Mesodermal cell (in vitro differentiated cells): ENCODE measurements at regions not wholly inside any gene's neighbourhood (a gene's known extent, or its start where the extent isn't known, plus 50 kb on each side); places are given as distances from the start of the nearest gene placed in this dataset.
A peak's percentile ranks its signal among the peaks of the same experiment; 100 is the strongest.

Experiments used
- H3K27ac ChIP-seq: 2 replicates; pipeline ENCODE4 v1.7.0; 2013; ENCODE audit warnings: mild to moderate bottlenecking, low read depth, low read length, moderate library complexity; ENCODE audit not compliant: severe bottlenecking
- H3K36me3 ChIP-seq: 2 replicates; pipeline ENCODE4 v1.7.1; 2013; ENCODE audit warnings: mild to moderate bottlenecking, low read length, moderate library complexity; ENCODE audit not compliant: control insufficient read depth, insufficient read depth
- H3K4me1 ChIP-seq: one replicate; pipeline ENCODE4 v1.7.1; 2013; ENCODE audit warnings: mild to moderate bottlenecking, low read length; ENCODE audit not compliant: insufficient read depth, control insufficient read depth, poor library complexity, severe bottlenecking
- H3K4me3 ChIP-seq: 2 replicates; pipeline ENCODE4 v1.7.0; 2013; ENCODE audit warnings: low read length, control low read depth, mild to moderate bottlenecking; ENCODE audit not compliant: insufficient read depth, poor library complexity, severe bottlenecking; ENCODE audit errors: extremely low read depth
- H3K9me3 ChIP-seq: 2 replicates; pipeline ENCODE4 v1.7.1; 2013; ENCODE audit warnings: mild to moderate bottlenecking, low read length, moderate library complexity; ENCODE audit not compliant: control insufficient read depth
- whole genome bisulfite sequencing, 2 experiments: methylation state at CpG; one replicate each; pipeline ENCODE4 v1.1.5; 2013; ENCODE audit warnings: missing lambda C conversion rate in 2 of 2; ENCODE audit not compliant: insufficient coverage in 2 of 2; 5-methylcytosine and 5-hydroxymethylcytosine counted together

DNA sequence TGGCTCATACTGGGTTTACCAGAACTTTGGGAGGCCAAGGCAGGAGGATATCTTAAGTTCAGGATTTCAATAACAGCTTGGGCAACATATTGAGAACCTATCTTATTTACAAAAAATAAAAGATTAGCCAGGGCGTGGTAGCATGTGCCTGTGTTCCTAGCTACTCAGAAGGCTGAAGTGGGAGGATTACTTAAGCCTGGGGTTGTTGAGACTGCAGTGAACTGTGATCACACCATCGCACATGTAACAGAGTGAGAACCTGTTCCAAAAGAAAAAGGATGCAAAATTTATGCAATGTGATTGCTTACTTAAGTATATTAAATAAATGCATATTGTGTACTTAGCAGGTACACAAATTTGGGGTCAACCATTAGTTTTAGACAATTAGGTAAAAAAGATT, 768.9 kb upstream of the CDH7 start:
- Histone ChIP-seq H3K27ac (no peak overlapping the region), H3K4me3 (no peak overlapping the region), H3K36me3 (no peaks in the 10 kb centered on the region), H3K9me3 (no peaks in the 10 kb centered on the region), H3K4me1 (no peaks in the 10 kb centered on the region)
- WGBS, 2 experiments, result 83% methylated on average over 1 of the region's 2 CpGs; no CpG with 5 or more reads in 1 of the 2 experiments

DNA sequence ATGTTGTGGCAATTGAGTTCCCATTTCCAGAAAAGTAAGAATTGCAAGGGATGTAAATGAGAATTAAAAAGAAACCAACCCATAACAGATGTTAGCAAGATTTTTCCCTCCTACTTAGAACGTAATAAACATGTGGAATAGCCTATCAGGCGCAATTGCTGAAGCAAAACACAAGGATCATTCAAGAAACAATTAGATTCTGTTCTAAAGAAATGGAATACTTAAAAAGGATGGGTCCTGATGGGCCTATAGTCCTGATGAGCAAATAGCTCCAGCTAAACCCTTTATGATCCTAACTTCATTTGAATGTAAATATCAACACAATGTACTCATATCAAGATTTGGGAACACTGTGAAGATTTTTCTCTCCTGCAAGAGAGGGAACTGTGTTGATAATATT, 771.0 kb upstream of the CDH7 start:
- no peaks in the 10 kb centered on the region for H3K4me1 ChIP-seq
- H3K27ac ChIP-seq, result no peak overlapping the region
- no peak overlapping the region for H3K4me3 ChIP-seq
- H3K36me3 ChIP-seq, result no peaks in the 10 kb centered on the region
- no CpG with 5 or more reads among the region's 2 CpGs for WGBS, 2 experiments
- no peaks in the 10 kb centered on the region for H3K9me3 ChIP-seq

DNA sequence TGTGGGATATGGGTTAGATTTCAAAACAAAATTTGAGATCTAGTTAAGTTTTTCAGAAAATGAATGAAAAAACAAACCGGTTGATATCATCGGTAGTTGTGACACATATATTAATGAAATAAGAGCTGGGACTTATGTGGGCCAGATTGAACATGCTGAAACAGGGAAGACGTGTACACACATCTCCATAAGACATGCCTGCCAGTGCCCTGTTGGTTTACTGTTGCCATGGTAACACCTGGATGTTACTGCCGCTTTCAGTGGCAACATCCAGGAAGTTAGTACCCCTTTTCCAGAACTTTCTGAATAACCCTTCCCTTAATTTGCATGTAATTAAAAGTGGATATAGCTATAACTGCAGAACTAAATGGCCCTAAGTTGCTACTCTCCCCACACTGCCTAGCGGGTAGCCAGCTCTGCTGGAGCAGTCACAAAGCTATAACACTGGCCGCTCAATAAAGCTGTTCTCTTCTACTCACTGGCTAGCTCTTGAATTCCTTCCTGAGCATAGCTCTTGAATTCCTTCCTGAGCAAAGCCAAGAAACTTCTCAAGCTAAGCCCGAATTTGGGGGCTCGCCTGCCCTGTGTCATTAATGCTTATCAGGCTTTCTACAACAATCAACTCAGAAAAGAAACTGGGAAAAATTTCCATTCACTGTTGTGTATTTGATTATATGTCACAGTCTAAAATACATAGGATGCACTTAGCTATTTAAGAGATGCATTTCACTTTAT, 776.3 kb upstream of the CDH7 start:
- Histone ChIP-seq H3K4me1 (no peaks in the 10 kb centered on the region), H3K4me3 (no peak overlapping the region), H3K36me3 (no peaks in the 10 kb centered on the region), H3K9me3 (no peaks in the 10 kb centered on the region), H3K27ac (peak overlapping the region; percentile 47)
- WGBS, 2 experiments, result 89 to 95% methylated on average over 4 to 7 of the region's 8 CpGs

DNA sequence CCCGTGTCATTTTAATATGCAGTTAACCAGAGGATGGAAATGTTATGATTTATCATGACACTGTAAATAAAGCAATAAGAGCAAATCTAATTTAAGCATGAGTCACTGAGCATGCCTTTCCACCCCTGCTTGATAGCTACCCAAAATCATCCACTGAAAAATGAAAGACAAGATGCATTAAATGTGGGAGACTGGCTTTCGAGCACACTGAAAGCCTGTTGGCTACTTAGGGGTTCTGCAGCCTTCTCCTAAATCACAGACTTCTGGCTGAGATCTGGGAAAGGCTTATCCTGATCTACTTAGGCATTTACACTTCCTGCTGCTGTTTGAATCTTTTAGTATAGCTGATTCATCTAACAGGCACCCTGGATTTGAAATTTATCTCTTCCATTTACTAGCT, 778.3 kb upstream of the CDH7 start:
- WGBS, 2 experiments, result 50 to 67% methylated on average over 1 of the region's 2 CpGs
- no peaks in the 10 kb centered on the region for H3K36me3 ChIP-seq
- no peak overlapping the region for H3K27ac ChIP-seq
- no peaks in the 10 kb centered on the region for H3K9me3 ChIP-seq
- H3K4me1 ChIP-seq, result no peaks in the 10 kb centered on the region
- no peak overlapping the region for H3K4me3 ChIP-seq

DNA sequence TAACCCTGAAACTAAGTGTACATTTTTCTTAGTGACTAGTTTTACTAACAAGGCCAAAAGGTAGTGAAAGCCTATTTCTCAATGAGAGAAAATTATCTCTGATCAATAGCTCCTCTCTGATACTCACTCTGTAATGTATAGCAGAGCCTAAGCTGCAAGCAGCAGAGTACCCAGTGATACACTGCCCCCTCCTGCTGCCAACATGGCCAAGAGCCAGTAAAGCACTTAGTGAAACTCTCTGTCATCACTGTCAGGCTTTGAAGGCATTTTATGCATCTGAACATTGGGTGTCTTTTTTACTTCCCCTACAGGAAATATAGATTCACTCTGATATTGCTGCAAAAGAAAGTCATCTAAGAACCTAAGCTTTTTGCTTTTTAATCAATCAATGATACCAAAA, 784.1 kb upstream of the CDH7 start:
- no peaks in the 10 kb centered on the region for H3K9me3 ChIP-seq
- no peak overlapping the region for H3K27ac ChIP-seq
- no peak overlapping the region for H3K4me3 ChIP-seq
- H3K4me1 ChIP-seq, result no peaks in the 10 kb centered on the region
- H3K36me3 ChIP-seq, result no peaks in the 10 kb centered on the region

DNA sequence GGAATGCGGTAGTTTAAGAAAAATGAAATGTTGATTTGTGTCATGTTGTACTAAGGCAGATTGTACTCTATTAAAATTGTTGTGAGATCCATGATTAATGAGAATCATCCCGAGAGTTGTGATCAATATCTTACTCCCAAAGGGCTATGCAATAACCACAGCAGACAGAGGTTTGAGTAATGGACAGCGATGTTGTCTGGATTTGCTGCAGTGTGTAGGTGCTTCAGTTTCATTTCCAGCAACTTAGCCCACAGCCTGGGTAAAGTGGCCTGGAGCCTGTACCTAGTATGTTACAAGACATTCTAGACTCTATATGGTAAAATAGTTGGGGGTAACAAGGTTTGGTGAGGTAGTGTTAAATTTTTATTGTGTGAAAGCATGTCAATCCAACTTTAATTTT, 794.3 kb upstream of the CDH7 start:
- WGBS, 2 experiments, result 83 to 100% methylated on average over 1 of the region's 3 CpGs
- Histone ChIP-seq H3K4me3 (no peak overlapping the region), H3K36me3 (no peaks in the 10 kb centered on the region), H3K9me3 (no peaks in the 10 kb centered on the region), H3K4me1 (no peaks in the 10 kb centered on the region), H3K27ac (no peak overlapping the region)

DNA sequence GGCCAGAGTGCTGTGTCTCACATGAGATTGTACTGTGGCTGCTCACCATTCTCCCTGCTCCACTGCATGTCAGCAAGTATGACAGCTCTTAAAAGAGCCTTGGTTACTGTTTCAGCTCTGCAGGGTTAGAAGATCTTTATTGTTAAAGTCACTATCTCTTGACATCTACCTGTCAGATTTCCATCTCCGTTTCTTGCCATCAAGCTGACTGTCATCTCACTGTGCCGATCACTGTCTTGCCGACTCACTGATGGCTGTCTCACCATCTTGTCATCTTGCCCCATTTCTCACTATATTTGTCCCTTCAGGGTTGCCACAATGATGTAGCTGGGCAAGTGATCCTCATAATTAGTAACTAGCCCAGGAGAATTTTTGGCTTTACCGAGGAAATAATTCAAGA, 800.9 kb upstream of the CDH7 start:
- H3K4me1 ChIP-seq, result no peaks in the 10 kb centered on the region
- H3K27ac ChIP-seq, result no peak overlapping the region
- H3K9me3 ChIP-seq, result peaks cover 21% of the 10 kb centered on the region
- H3K4me3 ChIP-seq, result no peak overlapping the region
- WGBS, 2 experiments, result 96 to 100% methylated on average over 3 to 4 of the region's 4 CpGs
- no peaks in the 10 kb centered on the region for H3K36me3 ChIP-seq

DNA sequence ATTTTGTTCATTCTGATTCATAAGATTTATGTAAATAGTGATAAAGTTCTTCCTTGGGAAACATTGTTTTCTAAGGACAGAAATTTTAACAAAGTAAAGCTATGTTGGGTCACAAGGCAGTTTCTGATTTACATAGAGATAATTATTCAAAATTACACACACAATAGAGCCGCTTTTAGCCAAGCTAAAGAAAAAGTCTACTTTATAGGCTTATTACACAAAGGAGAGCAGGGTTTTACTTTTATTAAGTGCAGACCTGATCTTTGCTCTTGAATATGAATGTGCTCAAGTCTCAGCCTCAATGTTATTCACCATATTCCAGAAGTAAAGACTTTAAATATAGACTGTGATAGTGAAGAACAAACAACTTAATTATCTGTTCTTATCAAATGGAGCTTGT, 787.8 kb upstream of the LINC00305 start:
- Histone ChIP-seq H3K4me1 (no peaks in the 10 kb centered on the region), H3K4me3 (no peak overlapping the region), H3K36me3 (no peaks in the 10 kb centered on the region), H3K27ac (no peak overlapping the region), H3K9me3 (no peaks in the 10 kb centered on the region)
- no CpG with 5 or more reads among the region's 1 CpG for WGBS, 2 experiments

DNA sequence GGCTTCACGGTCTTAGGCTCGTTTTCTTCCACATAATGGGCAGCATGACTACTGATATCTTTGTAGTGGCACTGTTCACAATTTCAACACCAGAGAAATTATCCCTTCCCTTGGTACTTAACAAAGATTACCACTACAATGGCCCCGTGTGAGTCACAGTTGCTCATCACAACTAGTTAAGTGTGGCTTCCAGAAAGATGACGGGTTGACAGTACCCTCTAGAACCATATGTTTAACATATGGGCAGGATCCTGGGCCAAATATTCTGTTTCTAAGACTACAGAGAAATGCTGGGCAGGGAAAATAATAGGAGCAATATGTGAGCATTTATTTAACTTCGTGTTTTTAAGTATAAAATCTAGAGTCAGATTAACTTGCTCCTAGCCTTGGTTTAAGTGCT, 780.1 kb upstream of the LINC00305 start:
- H3K9me3 ChIP-seq, result no peaks in the 10 kb centered on the region
- 63 to 78% methylated on average over 2 to 3 of the region's 5 CpGs for WGBS, 2 experiments
- H3K4me1 ChIP-seq, result no peaks in the 10 kb centered on the region
- no peak overlapping the region for H3K4me3 ChIP-seq
- H3K27ac ChIP-seq, result no peak overlapping the region
- no peaks in the 10 kb centered on the region for H3K36me3 ChIP-seq

DNA sequence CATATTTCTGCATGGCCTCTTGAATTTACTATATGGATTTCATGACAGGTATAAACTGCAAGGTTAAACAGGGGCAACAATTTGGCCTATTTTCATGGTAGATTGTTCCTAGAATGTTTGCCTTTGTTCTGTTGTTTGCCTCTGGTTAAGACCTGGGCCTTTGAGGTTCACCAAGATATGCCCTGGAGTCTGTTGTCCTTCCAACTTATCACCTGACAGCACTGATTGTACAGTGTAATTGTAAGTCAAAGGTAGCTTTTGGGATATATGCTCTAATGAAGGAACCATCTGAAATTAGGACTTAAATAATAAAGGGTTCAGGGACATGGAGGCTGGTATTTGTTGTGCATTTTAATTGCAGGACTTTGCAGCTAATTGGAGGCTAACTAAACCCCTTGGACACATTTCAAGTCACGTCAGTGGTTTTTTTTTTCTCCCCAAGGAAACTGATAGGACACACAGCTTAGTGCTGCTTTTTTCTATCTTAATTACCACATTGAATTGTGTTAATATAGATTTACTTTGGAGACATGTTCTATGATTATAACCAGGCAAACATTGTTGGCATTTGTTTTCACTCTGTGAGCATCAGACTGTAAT, 771.2 kb upstream of the LINC00305 start:
- no CpG with 5 or more reads among the region's 1 CpG for WGBS, 2 experiments
- Histone ChIP-seq H3K4me3 (no peak overlapping the region), H3K27ac (no peak overlapping the region), H3K36me3 (no peaks in the 10 kb centered on the region), H3K4me1 (no peaks in the 10 kb centered on the region), H3K9me3 (no peaks in the 10 kb centered on the region)

DNA sequence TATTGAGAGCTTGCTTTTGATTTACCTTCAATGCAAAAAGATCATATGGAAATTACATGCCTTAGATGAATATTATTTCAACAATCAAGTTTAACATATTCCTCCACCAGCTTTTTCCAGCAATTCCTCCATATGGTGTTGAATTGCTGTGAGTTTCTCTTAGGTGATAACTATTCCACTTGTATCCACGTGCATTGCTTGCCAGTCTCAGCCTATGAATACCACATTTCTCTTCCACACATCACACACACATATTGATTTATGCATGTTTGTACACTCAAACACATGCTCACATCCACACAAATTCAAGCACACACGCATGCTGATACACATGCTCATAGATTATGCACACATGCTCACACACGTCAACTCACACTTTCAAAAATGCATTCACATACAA, 770.0 kb upstream of the LINC00305 start:
- Histone ChIP-seq H3K27ac (no peak overlapping the region), H3K4me1 (no peaks in the 10 kb centered on the region), H3K36me3 (no peaks in the 10 kb centered on the region), H3K9me3 (no peaks in the 10 kb centered on the region), H3K4me3 (no peak overlapping the region)
- 83 to 100% methylated on average over 1 of the region's 3 CpGs for WGBS, 2 experiments
